NCI-H1694 (cell line): ENCODE measurements at regions not wholly inside any gene's neighbourhood (a gene's known extent, or its start where the extent isn't known, plus 50 kb on each side); places are given as distances from the start of the nearest gene placed in this dataset.

ENCODE experiments used
- DNase-seq: peaks from one replicate; lab custom pipeline; 2025; lab: John Stamatoyannopoulos, UW

- DNase-seq: no peak
Observed at GRCh38 chr4:124529131-124529530, 183.4 kb downstream of the ANKRD50 start.

DNA sequence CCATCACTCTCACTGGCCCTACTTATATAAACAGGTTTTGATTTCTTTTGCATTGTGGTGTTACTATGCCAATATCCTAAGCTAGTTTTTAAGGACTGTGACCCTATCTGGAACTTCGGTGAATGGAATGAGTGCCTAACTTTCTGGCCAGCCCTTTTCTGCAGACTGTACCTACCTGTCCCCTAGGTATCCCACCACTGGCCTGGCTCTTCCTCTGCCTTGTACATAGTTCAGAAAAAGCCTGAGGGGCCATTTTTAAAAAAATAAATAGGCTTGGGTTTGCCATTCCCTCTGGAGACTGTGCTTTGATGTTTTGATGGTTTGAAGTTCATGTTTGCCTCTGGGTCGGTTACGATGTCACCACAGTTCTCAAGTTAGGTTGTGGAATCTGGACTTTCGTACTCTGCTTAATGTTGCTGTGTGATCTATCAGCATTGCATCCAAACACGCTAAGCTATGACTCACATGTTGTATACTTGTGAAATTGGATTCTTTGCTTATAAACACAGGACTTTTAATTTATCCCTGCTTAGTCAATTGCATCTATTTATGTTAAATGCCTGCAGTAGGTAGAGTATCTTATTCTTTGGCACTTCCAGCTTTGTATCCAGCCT lies 182.0 kb downstream of the ANKRD50 start:
- DNase-seq: no peak

DNA sequence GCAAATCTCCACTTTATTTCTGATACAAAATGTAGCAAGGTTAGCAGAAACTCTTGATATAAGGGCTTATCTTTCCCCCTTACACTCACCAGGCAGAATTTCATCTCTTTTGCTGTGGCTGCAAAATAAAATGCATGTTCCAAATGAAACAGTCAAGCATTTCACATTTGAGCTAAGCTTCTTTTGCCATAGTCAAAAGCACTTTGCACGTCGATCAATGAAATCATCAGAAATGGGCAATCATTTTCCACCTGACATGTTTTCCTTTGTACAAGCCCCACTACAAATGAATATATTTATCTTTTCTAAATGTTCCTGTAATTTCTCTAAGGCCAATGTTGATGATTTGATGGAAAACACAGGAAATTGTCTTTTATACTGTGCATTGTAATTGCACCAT lies 178.4 kb downstream of the ANKRD50 start:
- DNase-seq: no peak

- DNase-seq: no peak
Observed at GRCh38 chr4:124535003-124535402, 177.5 kb downstream of the ANKRD50 start.

GRCh38 chr4:124536946-124537345 lies 175.6 kb downstream of the ANKRD50 start:
- DNase-seq: no peak

DNA sequence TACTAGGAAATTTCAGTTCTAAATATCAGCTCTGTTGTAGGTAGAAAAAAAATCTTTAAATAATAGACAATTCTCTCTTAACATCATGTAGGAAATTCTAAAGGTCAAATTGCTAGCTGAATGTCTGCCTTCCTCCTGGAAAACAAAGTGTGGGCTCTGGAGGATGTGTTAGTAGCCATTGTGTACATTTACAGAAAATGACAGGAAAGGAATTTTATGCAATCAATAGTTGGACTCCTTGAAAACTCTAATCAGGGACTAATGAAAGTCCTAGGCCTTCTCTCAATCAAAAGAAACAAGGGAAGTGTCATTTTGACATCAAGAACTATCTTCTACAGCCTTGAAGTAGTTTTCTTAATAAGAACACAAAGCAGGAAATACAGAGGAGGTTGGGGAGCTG lies 174.6 kb downstream of the ANKRD50 start:
- DNase-seq: no peak

- no peak for DNase-seq
Observed at GRCh38 chr4:124540014-124540413, 172.5 kb downstream of the ANKRD50 start.

DNA sequence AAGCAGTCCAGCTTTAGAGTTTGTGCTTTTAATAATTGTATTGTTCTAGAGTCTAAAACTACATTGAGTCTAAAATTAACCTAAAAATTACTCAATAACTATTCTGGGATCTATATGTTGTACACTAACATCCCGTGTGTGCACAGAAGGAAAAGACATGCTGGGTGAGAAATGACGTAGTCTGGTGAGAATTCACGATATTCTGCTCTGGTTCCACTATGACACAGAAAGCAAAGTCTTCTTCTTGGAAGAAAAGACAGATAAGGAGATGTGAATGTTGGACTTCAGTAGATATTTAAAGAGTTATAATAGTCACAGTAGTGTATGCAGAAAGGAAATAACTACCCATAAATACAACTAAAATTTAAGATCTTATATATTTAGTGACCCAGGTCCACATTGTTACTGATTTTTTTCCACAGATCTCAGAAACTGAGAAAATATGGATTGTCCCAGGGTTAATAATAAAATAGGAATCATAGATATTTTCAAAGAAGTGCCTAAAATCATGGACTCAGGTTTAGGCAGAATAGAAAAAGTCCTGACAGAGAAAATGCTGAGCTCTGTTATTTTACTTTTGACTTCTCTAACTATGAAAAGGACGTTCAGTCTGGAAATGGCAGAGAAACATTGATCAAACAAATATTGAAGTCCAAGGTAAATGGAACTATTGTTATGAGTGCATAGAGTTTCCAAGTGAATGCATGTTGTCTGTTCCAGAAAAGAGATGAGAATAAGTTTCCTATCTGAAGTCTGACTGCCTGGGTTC lies 170.7 kb downstream of the ANKRD50 start:
- DNase-seq: no peak

DNA sequence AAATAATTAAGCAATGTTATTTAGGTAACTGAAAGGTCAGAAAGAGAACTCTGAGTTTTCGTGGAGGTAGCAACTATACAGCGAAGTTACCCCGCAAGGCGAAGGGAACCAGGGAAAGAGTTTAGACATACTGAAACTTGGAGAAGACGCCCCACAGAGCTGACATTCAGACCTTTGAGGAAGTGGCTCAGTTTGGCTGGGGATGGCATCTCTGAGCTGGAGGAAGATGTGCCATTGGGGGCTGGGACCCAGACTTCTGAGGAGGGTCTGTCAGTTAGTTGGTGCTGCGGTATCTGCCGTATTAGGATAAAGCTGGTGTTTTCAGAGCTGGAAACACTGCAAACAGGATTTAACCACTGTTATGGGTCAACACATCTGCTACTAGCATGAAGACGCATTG lies 156.6 kb downstream of the ANKRD50 start:
- DNase-seq: no peak

GRCh38 chr4:124564121-124564520 lies 148.4 kb downstream of the ANKRD50 start:
- DNase-seq: no peak

DNA sequence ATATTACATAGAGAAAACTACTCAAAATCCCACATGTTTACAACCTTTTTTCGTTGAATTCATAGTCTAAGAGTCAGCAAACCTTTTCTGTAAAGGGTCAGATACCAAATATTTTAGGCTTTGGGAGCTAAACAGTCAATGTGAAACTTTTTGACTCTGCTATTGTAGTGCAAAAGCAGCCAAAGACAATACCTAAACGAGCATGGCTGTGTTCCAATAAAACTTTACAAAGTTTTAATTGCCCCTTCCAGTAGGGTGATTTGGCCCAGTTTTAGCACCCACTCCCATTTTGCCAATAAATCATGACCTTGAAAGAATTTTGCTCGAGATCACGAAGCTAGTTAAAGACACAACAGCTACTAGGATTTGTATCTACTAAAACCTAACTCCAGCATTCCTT lies 147.2 kb downstream of the ANKRD50 start:
- DNase-seq: no peak

DNA sequence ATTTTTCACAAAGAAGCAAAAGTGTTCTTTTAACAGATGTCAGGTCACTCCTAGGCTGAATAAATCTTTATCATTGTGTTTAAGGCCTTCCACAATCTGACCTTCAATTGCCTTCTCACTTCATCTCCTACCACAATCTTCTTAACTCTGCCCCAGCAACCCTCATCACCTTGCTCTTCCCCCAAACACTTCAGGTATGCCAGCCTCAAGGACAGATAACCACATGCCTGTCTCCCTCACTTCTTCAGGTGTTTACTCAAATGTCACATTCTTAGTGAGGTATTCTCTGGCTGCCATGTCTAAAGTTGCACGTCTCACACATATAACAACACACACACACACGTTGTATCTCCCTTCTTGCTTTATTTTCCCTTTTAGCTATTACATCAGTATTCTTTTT lies 146.5 kb downstream of the ANKRD50 start:
- no peak for DNase-seq

GRCh38 chr4:124573056-124573455 lies 139.5 kb downstream of the ANKRD50 start:
- DNase-seq: no peak

DNA sequence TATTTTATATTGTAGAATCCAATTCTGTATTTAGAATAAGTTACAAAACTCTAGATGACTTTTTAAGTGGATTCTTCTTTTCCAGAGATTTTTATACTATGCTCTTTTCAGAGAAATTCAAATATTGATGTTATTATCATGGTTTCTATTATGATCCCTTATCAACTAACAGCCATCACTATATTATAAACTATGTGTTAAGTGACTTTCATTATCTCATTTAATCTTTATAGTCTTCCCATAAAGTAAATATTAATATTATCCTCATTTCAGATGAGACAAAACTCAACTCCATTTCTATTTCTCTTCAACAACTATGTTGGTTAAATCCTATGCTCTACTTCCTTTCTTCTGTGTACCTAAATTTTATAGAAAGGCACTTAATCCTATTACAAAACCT lies 132.6 kb downstream of the ANKRD50 start:
- DNase-seq: no peak

- DNase-seq: no peak
Observed at GRCh38 chr4:124583797-124584196, 128.7 kb downstream of the ANKRD50 start.

DNA sequence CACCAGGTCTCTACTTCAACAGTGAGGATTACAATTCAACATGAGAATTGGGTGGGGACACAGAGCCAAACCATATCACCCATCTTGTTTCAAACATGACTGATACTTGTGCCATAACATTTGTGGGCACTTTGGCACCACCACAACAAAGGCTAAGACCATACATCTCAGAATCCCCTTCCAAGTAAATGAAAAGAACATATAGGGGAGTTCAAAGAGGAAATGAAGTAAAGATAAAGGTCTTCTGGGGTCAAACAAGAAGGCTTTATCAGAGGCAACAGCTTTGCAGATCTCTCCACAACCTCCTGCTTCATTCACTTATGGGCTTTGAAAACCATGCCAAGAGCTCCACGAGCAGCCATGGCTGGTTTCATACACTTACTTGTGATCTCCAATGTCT lies 122.7 kb downstream of the ANKRD50 start:
- no peak for DNase-seq

DNA sequence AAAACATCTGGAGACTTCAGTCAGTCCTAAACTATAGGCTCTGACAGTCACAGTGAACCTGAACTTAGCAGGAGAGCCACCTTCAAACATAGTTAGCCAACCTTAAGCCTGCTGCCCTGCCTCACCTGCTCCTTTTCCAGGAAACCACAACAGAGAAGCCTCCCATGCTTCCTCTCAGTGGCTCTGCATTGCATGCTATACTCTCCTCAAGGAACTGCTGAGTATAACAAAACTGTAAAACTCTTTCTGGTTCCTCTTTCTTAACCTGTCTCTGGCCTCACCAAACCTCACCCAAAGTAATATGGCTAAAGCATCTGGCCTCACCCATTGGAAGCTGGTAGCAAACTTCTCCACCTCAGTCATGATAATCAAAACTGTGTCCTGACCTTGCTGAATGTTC lies 122.1 kb downstream of the ANKRD50 start:
- DNase-seq: no peak

GRCh38 chr4:124591637-124592036 lies 120.9 kb downstream of the ANKRD50 start:
- no peak for DNase-seq

- no peak for DNase-seq
Observed at GRCh38 chr4:124593494-124593893, 119.0 kb downstream of the ANKRD50 start.

- no peak for DNase-seq
Observed at GRCh38 chr4:124594945-124595344, 117.6 kb downstream of the ANKRD50 start.

DNA sequence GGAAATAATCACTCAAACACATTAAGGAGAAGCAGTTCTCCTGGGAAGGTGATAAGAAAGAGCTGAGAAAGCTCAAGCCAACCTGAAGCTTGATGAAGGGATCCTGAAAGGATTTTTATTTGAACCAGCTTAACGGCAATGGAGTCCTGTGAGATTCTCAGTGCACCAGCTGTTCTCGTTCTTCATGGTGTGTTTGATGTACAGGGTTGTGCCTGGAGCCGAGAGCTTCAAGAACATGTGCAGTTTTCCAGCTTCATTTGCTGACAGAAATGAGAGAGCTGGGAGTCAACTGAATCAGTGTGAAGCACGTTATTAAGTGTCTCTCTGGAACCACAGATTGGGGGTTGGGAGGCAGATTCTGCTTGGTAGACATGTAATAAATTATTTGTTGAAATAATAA lies 115.7 kb downstream of the ANKRD50 start:
- no peak for DNase-seq

- no peak for DNase-seq
Observed at GRCh38 chr4:124610211-124610610, 102.3 kb downstream of the ANKRD50 start.
